Kidney (tissue), 13 donors: ENCODE measurements at regions not wholly inside any gene's neighbourhood (a gene's known extent, or its start where the extent isn't known, plus 50 kb on each side); places are given as distances from the start of the nearest gene placed in this dataset.

Experiments used
- DNase-seq, 5 donors: peaks; one replicate each; pipeline ENCODE4 v3.0.0-alpha.2; 2013 to 2020
- FAIRE-seq: peaks from 2 replicates; lab custom pipeline; 2012; peaks lifted over from hg19 to GRCh38; lab: Jason Lieb, UNC
- H3K27ac ChIP-seq, 2 donors: one replicate each; pipeline ENCODE4 v1.7.0; 2013; ENCODE audit warnings: low read depth in 2 of 2, low read length in 2 of 2, inconsistent platforms in 1 of 2
- H3K27me3 ChIP-seq: one replicate; pipeline ENCODE4 v1.7.1; 2013; ENCODE audit warnings: low read length, inconsistent platforms; ENCODE audit not compliant: control insufficient read depth, insufficient read depth
- H3K36me3 ChIP-seq, 3 donors: one replicate each; pipeline versions ENCODE4 v1.7.0 to v1.7.1; 2013; ENCODE audit warnings: low read length in 3 of 3, control low read depth in 1 of 3, inconsistent platforms in 1 of 3; ENCODE audit not compliant: insufficient read depth in 3 of 3, control insufficient read depth in 2 of 3
- H3K4me1 ChIP-seq, 3 donors: one replicate each; pipeline versions ENCODE4 v1.7.0 to v1.7.1; 2013; ENCODE audit warnings: low read length in 3 of 3, inconsistent platforms in 1 of 3, low read depth in 1 of 3; ENCODE audit not compliant: control insufficient read depth in 2 of 3, insufficient read depth in 2 of 3
- H3K4me3 ChIP-seq, 3 donors: one replicate each; pipeline versions ENCODE4 v1.7.0 to v1.8.1; 2013; ENCODE audit warnings: low read length in 3 of 3, control low read depth in 1 of 3, inconsistent platforms in 1 of 3
- H3K9ac ChIP-seq, 3 donors: one replicate each; pipeline versions ENCODE4 v1.7.0 to v1.7.1; 2013; ENCODE audit warnings: low read length in 3 of 3, control low read depth in 1 of 3, inconsistent platforms in 1 of 3
- H3K9me3 ChIP-seq, 3 donors: one replicate each; pipeline versions ENCODE4 v1.7.0 to v1.7.1; 2013; ENCODE audit warnings: low read length in 3 of 3, control low read depth in 1 of 3, inconsistent platforms in 1 of 3; ENCODE audit not compliant: control insufficient read depth in 2 of 3, insufficient read depth in 1 of 3
- intact Hi-C: fragments of 100-400 bp; cut with DNase I; formaldehyde crosslinking; loops from one replicate; pipeline ENCODE4 v1.11.1; 2022
- TF ChIP-seq, protein P1 (sequence below): IDR thresholded peaks from 3 replicates; pipeline ENCODE4 v1.5.1; 2012; ENCODE audit warnings: mild to moderate bottlenecking, moderate library complexity, borderline replicate concordance; ENCODE audit not compliant: insufficient read depth; ENCODE audit errors: extremely low read depth
- donor health status: control.
- donor health status: control.
- donor health status: control.
- donor health status: control.
- donor health status: control.
- donor health status: DM: yes; HTN: yes; CAD: no.
- donor health status: Normal renal cell carcinoma (clear cell type).

DNA sequence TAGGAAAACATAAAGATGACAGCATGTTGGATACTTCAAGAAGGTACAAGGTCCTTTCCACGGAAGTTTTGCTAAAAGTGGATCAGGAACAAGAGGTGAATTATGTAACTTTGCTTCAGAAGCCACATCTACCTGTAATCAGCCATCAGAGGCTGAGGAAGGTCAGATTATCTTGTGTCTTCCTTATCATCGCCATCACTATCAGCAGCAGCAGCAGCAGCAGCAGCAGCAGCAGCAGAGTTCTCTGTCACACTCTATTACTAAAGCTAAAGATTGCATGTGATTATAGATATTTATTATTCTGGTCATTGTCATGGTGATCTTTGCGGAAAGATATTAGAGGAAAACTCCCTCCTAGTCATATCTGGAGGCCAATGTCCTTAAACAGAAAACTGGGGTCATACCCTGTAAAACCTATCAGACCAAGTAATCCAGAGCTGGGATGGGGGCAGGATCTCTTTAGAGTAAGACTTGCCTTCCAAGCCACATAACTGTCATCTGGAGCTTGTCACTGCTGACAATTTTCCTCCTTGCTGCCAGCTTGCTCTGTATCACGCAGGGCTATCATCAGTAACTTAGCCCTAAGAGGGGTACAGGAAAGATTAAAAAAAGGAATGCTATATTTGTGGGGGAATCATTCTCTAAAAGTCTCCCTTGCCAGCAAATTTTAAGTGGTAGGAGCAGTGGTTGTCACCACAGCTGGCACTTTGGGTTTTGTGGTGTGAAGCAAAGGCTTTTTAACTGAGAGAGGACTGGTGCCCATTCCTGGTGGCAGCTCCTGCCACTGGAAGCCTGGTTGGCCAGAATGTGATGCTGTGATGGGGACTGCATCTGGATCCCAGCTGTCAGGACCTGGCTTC, 130.9 kb upstream of the RASGRP1 start:
- Histone ChIP-seq H3K4me3 (no peak overlapping the region), H3K9ac (no peak overlapping the region), H3K27ac (no peak overlapping the region), H3K9me3 (no peaks in the 10 kb centered on the region), H3K27me3 (no peaks in the 10 kb centered on the region), H3K4me1 (no peaks in the 10 kb centered on the region), H3K36me3 (no peaks in the 10 kb centered on the region)
- intact Hi-C loops = no loop called here
- TF ChIP-seq, protein P1, sequence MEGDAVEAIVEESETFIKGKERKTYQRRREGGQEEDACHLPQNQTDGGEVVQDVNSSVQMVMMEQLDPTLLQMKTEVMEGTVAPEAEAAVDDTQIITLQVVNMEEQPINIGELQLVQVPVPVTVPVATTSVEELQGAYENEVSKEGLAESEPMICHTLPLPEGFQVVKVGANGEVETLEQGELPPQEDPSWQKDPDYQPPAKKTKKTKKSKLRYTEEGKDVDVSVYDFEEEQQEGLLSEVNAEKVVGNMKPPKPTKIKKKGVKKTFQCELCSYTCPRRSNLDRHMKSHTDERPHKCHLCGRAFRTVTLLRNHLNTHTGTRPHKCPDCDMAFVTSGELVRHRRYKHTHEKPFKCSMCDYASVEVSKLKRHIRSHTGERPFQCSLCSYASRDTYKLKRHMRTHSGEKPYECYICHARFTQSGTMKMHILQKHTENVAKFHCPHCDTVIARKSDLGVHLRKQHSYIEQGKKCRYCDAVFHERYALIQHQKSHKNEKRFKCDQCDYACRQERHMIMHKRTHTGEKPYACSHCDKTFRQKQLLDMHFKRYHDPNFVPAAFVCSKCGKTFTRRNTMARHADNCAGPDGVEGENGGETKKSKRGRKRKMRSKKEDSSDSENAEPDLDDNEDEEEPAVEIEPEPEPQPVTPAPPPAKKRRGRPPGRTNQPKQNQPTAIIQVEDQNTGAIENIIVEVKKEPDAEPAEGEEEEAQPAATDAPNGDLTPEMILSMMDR = no peak
- FAIRE-seq (no peak), DNase-seq (no peak)

DNA sequence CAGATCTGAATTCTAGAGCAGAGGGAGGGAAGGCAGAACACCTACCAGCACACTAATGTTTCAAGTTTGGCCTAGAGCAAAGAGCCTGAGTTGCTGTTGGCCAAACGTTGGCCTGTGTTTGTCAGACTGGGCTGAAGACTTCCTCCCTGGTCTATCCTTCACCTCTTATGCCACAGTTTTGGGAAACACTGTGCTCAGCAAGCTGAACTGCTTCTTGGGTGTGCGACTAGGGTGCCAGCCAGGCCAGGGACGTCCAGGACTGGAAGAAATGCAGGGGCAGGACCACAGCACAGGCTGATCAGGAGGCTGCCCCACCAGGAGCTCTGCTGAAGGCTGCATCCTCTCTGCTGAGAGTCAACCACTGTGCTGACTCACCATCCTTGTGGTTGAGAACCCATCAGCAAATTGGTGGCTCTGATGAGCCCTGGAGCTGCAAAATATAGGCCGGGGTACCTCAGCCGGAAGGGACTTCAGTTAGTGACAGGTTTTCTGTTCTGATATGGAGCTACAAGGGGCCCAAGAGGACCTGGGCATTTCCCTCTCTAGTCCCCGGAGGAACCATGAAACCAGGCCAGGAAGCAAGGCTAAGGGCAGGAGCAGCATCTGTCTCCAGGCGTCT, 131.6 kb upstream of the RASGRP1 start:
- H3K27me3 ChIP-seq = no peaks in the 10 kb centered on the region
- H3K27ac ChIP-seq = no peak overlapping the region
- intact Hi-C loops = no loop called here
- no peaks in the 10 kb centered on the region for H3K36me3 ChIP-seq
- no peak overlapping the region for H3K9ac ChIP-seq
- TF ChIP-seq, protein P1 = no peak
- no peaks in the 10 kb centered on the region for H3K9me3 ChIP-seq
- DNase-seq (no peak), FAIRE-seq (no peak)
- H3K4me3 ChIP-seq = no peak overlapping the region
- no peaks in the 10 kb centered on the region for H3K4me1 ChIP-seq

DNA sequence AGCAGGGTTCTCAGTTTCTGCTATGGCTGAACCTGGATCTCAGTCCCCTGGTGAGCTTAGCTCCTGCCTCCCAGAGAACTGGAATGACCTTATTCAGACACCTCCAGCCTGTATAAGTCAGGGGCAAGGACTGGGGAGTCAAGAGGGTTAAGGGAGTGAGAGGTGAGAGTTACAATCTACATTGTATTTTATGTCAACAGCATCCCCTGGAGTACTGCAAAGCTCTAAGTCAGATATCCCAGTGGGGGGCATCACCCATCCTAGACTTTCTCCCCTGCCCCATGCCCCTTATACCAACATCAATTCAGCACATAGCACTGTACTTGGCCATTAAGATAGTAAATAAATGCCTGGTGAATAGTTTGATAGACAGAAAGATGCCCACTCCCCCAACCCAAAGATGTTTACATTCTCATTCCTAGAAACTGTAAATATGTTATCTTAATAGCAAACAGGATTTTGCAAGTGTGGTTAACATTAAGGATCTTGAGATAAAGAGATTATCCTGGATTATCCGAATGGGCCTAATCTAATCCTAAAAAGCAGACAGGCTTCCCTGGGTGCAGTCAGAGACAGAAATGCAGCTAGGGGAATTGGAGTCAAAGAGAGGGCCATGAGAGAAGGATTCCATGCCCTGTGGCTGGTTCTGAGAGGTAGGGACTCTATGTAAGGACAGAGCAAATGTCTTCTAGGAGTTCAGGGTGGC, 132.3 kb upstream of the RASGRP1 start:
- DNase-seq (no peak), FAIRE-seq (no peak)
- no peaks in the 10 kb centered on the region for H3K27me3 ChIP-seq
- no peaks in the 10 kb centered on the region for H3K9me3 ChIP-seq
- peaks cover 0 to 4% (median 2%) of the 10 kb centered on the region in 3 donors for H3K4me1 ChIP-seq
- H3K4me3 ChIP-seq = no peak overlapping the region
- intact Hi-C loops = no loop called here
- H3K36me3 ChIP-seq = no peaks in the 10 kb centered on the region
- TF ChIP-seq, protein P1 = no peak
- no peak overlapping the region for H3K9ac ChIP-seq
- H3K27ac ChIP-seq = no peak overlapping the region
